ENCODE measurements at regions not wholly inside any gene's neighbourhood (a gene's known extent, or its start where the extent isn't known, plus 50 kb on each side); places are given as distances from the start of the nearest gene placed in this dataset.

DNA sequence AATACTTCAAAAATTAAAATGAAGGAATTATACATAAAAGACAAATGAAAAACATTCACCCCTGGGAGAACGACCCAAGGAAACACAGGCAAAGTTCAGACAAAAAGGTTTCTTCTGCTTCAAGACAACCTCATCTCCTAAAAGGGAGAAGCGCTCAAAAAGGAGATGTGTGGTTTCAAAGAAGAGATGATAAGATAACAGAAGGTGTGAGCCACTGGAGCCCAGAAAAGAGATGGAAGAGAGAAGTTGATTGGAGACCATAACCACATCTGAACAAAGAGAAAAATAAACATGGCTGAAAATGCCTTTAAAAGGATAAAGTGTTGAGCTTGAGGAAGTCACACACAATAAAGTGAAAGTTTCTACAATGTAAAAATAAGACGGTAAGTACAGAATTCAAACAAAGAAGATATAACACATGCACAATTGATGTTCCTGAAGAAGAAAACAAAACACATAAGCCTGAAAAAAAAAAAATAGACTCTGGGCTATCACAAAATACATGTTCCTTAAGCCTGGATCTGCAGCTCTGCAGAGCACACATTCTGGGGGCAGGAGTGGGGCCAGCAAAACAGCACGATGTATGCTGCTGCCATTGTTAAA, 51.6 kb upstream of the C14orf180 start:
- TF ChIP-seq, protein P1, sequence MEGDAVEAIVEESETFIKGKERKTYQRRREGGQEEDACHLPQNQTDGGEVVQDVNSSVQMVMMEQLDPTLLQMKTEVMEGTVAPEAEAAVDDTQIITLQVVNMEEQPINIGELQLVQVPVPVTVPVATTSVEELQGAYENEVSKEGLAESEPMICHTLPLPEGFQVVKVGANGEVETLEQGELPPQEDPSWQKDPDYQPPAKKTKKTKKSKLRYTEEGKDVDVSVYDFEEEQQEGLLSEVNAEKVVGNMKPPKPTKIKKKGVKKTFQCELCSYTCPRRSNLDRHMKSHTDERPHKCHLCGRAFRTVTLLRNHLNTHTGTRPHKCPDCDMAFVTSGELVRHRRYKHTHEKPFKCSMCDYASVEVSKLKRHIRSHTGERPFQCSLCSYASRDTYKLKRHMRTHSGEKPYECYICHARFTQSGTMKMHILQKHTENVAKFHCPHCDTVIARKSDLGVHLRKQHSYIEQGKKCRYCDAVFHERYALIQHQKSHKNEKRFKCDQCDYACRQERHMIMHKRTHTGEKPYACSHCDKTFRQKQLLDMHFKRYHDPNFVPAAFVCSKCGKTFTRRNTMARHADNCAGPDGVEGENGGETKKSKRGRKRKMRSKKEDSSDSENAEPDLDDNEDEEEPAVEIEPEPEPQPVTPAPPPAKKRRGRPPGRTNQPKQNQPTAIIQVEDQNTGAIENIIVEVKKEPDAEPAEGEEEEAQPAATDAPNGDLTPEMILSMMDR (conservative IDR thresholded peaks at IDR 0.05; ENCODE audit: low read depth, low read length): no peak
- no peak for DNase-seq (ENCODE audit: low read depth)
- no peak overlapping the region for H3K4me3 ChIP-seq (ENCODE audit: low read depth, low read length)

DNA sequence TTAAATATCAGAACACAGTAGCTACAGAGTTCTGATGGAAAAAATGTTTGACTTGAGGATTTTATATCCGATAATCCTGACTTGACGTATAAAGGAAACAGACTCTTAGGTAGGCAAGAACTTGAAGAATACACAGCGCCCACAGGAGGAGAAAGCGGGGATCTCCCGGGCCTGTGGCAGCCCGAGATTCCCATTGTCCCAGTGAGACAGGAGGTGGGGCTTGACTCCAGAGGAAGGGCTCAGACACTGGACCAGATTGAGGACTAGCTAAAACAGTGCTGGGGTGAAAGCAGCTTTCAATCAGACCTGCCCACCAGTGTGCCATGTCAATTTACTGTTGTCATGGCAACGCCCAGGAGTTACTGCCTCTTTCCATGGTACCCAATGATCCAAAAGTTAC, 51.1 kb upstream of the C14orf180 start:
- no peak for DNase-seq (ENCODE audit: low read depth)
- no peak overlapping the region for H3K4me3 ChIP-seq (ENCODE audit: low read depth, low read length)
- TF ChIP-seq, protein P1 (conservative IDR thresholded peaks at IDR 0.05; ENCODE audit: low read depth, low read length): no peak
